ENCODE measurements at regions not wholly inside any gene's neighbourhood (a gene's known extent, or its start where the extent isn't known, plus 50 kb on each side); places are given as distances from the start of the nearest gene placed in this dataset.

DNA sequence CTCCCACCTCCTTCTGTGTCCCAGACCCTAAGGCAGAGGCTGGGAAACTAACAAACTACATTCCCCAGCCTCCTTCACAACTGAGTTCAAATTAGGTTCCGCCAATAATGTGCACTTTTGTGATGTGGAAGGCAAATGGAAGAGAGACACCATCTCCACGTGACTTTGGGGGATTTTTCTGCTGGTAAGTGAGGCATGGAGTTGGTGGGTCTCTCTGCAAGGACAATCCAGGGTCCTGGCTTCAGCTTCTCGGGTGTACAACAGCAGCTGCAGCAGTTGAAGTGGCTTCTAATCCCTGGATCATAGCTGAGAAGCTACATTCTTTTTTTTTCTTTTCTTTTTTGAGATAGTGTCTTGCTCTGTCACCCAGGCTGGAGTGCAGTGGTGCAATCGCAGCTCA, 58.9 kb upstream of the GATA2 start:
- no peaks in the 10 kb centered on the region for H3K9me2 ChIP-seq (ENCODE audit: insufficient read depth)
- no peaks in the 10 kb centered on the region for H3K9me3 ChIP-seq (ENCODE audit: low read depth)
- in situ Hi-C loops (cut with MboI) = no loop called here
- H3K36me3 ChIP-seq (ENCODE audit: low read depth) = no peaks in the 10 kb centered on the region
- H3K4me1 ChIP-seq (ENCODE audit: insufficient read depth) = peaks cover 29% of the 10 kb centered on the region
- H4K20me1 ChIP-seq (ENCODE audit: insufficient read depth) = no peaks in the 10 kb centered on the region
- H3K79me2 ChIP-seq (ENCODE audit: insufficient read depth) = no peaks in the 10 kb centered on the region
- no peak overlapping the region for H2AFZ ChIP-seq
- 51 to 56% methylated on average over 4 of the region's 4 CpGs for WGBS, 2 experiments (ENCODE audit: low coverage in 1 of 2, low lambda C conversion rate in 2 of 2, missing lambda C conversion rate in 2 of 2)
- no peak overlapping the region for H3K9ac ChIP-seq
- no peak overlapping the region for H3K4me2 ChIP-seq (ENCODE audit: unreplicated experiment)
- no peak overlapping the region for H3K4me3 ChIP-seq
- peaks cover 13% of the 10 kb centered on the region for H3F3A ChIP-seq (ENCODE audit: insufficient read depth)
- 0 out of 2 replicates have a peak, but pooled peaks cover 4% of the 10 kb centered on the region for H3K27me3 ChIP-seq (replicated peaks; ENCODE audit: insufficient read depth)
- TF ChIP-seq EZH2 (IDR thresholded peaks at IDR 0.05; ENCODE audit: insufficient read depth, poor library complexity, severe bottlenecking) (no peak), EZH2phosphoT487 (IDR thresholded peaks at IDR 0.05; ENCODE audit: insufficient read depth, low read depth) (no peak)
- no peak for DNase-seq
- no peak overlapping the region for H3K27ac ChIP-seq

DNA sequence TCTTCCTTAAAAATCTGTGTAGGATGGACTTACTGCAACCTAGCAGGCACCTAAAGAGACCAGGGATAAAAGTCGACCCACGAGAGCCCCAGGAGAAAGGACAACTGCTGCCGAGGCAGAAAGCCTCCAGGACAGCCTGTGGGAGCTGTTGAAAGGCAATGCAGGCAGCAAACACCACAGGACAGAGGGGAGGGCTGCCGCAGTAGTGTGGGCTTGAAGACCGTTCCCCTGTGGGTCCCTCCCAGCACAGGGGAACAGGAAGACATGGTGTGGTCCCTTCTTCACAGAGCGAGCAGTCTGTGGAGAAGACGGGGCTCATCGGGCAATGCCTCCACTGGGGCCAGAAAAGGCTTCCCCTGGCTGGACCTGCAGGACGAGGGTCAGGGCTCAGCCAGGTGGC, 58.5 kb upstream of the GATA2 start:
- in situ Hi-C loops (cut with MboI) = no loop called here
- Histone ChIP-seq H2AFZ (no peak overlapping the region), H3K9ac (no peak overlapping the region), H3K4me1 (ENCODE audit: insufficient read depth) (peaks cover 33% of the 10 kb centered on the region), H3K9me3 (ENCODE audit: low read depth) (no peaks in the 10 kb centered on the region), H3K4me3 (no peak overlapping the region), H3K27me3 (replicated peaks; ENCODE audit: insufficient read depth) (0 out of 2 replicates have a peak, but pooled peaks cover 2% of the 10 kb centered on the region), H3K4me2 (ENCODE audit: unreplicated experiment) (no peak overlapping the region), H3F3A (ENCODE audit: insufficient read depth) (peaks cover 18% of the 10 kb centered on the region), H4K20me1 (ENCODE audit: insufficient read depth) (no peaks in the 10 kb centered on the region), H3K27ac (no peak overlapping the region), H3K36me3 (ENCODE audit: low read depth) (no peaks in the 10 kb centered on the region), H3K79me2 (ENCODE audit: insufficient read depth) (no peaks in the 10 kb centered on the region), H3K9me2 (ENCODE audit: insufficient read depth) (no peaks in the 10 kb centered on the region)
- DNase-seq = no peak
- TF ChIP-seq EZH2 (IDR thresholded peaks at IDR 0.05; ENCODE audit: insufficient read depth, poor library complexity, severe bottlenecking) (no peak), EZH2phosphoT487 (IDR thresholded peaks at IDR 0.05; ENCODE audit: insufficient read depth, low read depth) (no peak)
- WGBS, 2 experiments (ENCODE audit: low coverage in 1 of 2, low lambda C conversion rate in 2 of 2, missing lambda C conversion rate in 2 of 2) = 55 to 60% methylated on average over 8 to 9 of the region's 9 CpGs

DNA sequence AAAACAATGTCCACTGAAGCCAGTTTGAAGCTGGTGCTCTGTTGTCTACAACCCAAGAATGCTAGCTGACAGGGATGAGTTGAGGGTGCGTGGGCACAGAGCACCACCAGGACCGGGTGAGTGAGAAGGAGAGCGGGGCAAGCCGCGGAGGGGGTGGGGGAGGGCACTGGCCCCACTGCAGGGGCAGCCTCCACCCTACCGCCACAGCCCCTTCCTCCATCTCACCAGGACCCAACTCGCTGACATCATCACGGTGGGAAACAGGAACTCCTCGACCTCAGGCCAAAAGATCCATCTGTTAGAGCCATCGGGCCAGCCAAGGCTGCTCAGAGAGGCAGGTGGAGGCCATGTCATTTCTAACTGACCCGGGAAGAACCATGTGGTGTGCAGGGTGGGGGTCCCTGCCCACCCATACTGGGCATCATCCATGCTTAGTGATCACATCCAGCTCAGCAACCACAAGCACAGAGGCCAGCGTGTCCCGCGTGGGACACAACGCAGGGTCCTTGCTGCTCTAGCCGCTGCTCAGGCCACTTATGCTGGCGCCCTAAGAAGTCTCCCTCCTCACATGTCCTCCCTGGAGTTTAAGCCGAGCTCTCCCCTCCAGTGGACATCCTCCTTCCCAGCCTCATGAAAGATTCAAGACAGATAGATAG, 57.6 kb upstream of the GATA2 start:
- Histone ChIP-seq H3K79me2 (ENCODE audit: insufficient read depth) (no peaks in the 10 kb centered on the region), H4K20me1 (ENCODE audit: insufficient read depth) (no peaks in the 10 kb centered on the region), H3K36me3 (ENCODE audit: low read depth) (no peaks in the 10 kb centered on the region), H3K4me1 (ENCODE audit: insufficient read depth) (peaks cover 34% of the 10 kb centered on the region), H3K9me3 (ENCODE audit: low read depth) (no peaks in the 10 kb centered on the region), H2AFZ (no peak overlapping the region), H3K4me2 (ENCODE audit: unreplicated experiment) (no peak overlapping the region), H3K9ac (no peak overlapping the region), H3F3A (ENCODE audit: insufficient read depth) (peaks cover 20% of the 10 kb centered on the region), H3K4me3 (no peak overlapping the region), H3K9me2 (ENCODE audit: insufficient read depth) (no peaks in the 10 kb centered on the region), H3K27ac (no peak overlapping the region), H3K27me3 (replicated peaks; ENCODE audit: insufficient read depth) (no peaks in the 10 kb centered on the region)
- in situ Hi-C loops (cut with MboI) = no loop called here
- no peak for TF ChIP-seq EZH2phosphoT487 (IDR thresholded peaks at IDR 0.05; ENCODE audit: insufficient read depth, low read depth)
- TF ChIP-seq EZH2 (IDR thresholded peaks at IDR 0.05; ENCODE audit: insufficient read depth, poor library complexity, severe bottlenecking) = no peak
- no peak for DNase-seq
- 91 to 95% methylated on average over 13 to 18 of the region's 18 CpGs for WGBS, 2 experiments (ENCODE audit: low coverage in 1 of 2, low lambda C conversion rate in 2 of 2, missing lambda C conversion rate in 2 of 2)

GRCh38 chr3:128550113-128550440, 57.1 kb upstream of the GATA2 start:
- H3K27me3 ChIP-seq (replicated peaks; ENCODE audit: insufficient read depth) = no peaks in the 10 kb centered on the region
- peaks cover 20% of the 10 kb centered on the region for H3F3A ChIP-seq (ENCODE audit: insufficient read depth)
- H3K4me1 ChIP-seq (ENCODE audit: insufficient read depth) = peaks cover 34% of the 10 kb centered on the region
- WGBS, 2 experiments (ENCODE audit: low coverage in 1 of 2, low lambda C conversion rate in 2 of 2, missing lambda C conversion rate in 2 of 2) = 82 to 90% methylated on average over 2 of the region's 2 CpGs
- no peaks in the 10 kb centered on the region for H3K9me3 ChIP-seq (ENCODE audit: low read depth)
- TF ChIP-seq EZH2phosphoT487 (IDR thresholded peaks at IDR 0.05; ENCODE audit: insufficient read depth, low read depth) (no peak), EZH2 (IDR thresholded peaks at IDR 0.05; ENCODE audit: insufficient read depth, poor library complexity, severe bottlenecking) (no peak)
- no peak overlapping the region for H3K4me3 ChIP-seq
- no peaks in the 10 kb centered on the region for H3K79me2 ChIP-seq (ENCODE audit: insufficient read depth)
- no peaks in the 10 kb centered on the region for H3K9me2 ChIP-seq (ENCODE audit: insufficient read depth)
- in situ Hi-C loops (cut with MboI) = no loop called here
- H3K9ac ChIP-seq = no peak overlapping the region
- no peak for DNase-seq
- no peak overlapping the region for H2AFZ ChIP-seq
- H3K36me3 ChIP-seq (ENCODE audit: low read depth) = no peaks in the 10 kb centered on the region
- peak overlapping the region; percentile 58; the same call in 1 of the 2 replicates for H3K27ac ChIP-seq
- H3K4me2 ChIP-seq (ENCODE audit: unreplicated experiment) = no peak overlapping the region
- H4K20me1 ChIP-seq (ENCODE audit: insufficient read depth) = no peaks in the 10 kb centered on the region

Data from GM23248 (cell line).